A549 (cell line): ENCODE measurements at regions not wholly inside any gene's neighbourhood (a gene's known extent, or its start where the extent isn't known, plus 50 kb on each side); places are given as distances from the start of the nearest gene placed in this dataset.

Source experiments
- CBX8 ChIP-seq: fragments of 200-600 bp; sonication (generic); IDR thresholded peaks from 2 replicates; pipeline ENCODE4 v1.6.1; 2016
- CTCF ChIP-seq: fragments of >200 bp; sonication (Bioruptor Twin); formaldehyde crosslinking; IDR thresholded peaks from 3 replicates; pipeline ENCODE4 v1.5.1; 2016
- EHMT2 ChIP-seq: fragments of 200-600 bp; sonication (generic); IDR thresholded peaks from 2 replicates; pipeline ENCODE4 v1.6.1; 2016; ENCODE audit warnings: antibody characterized with exemption, low read depth, mild to moderate bottlenecking, moderate library complexity
- EP300 ChIP-seq, 2 experiments: fragments of >200 bp; sonication (Bioruptor Twin); formaldehyde crosslinking; IDR thresholded peaks; 2 replicates in 1 of 2; 3 replicates in 1 of 2; pipeline ENCODE4 v1.6.1; 2016 to 2017
- KDM1A ChIP-seq: fragments of 200-600 bp; sonication (generic); IDR thresholded peaks from 2 replicates; pipeline ENCODE4 v1.6.1; 2016; ENCODE audit warnings: low read depth, mild to moderate bottlenecking
- PHF8 ChIP-seq: fragments of 200-600 bp; sonication (generic); IDR thresholded peaks from 2 replicates; pipeline ENCODE4 v1.6.1; 2016; ENCODE audit warnings: low read depth, mild to moderate bottlenecking, antibody characterized with exemption, moderate library complexity, borderline replicate concordance
- POLR2A ChIP-seq: IDR thresholded peaks from 2 replicates; pipeline ENCODE4 v1.6.1; 2012; ENCODE audit warnings: mild to moderate bottlenecking, low read length
- RCOR1 ChIP-seq: fragments of 150-350 bp; IDR thresholded peaks from 2 replicates; pipeline ENCODE4 v1.6.1; 2014; ENCODE audit warnings: antibody characterized with exemption, low read length, low read depth
- RFX5 ChIP-seq: fragments of 450-650 bp; IDR thresholded peaks from 2 replicates; pipeline ENCODE4 v1.7.1; 2014; ENCODE audit warnings: antibody characterized with exemption, mild to moderate bottlenecking, moderate library complexity
- TP53 ChIP-seq: fragments of 250-450 bp; sonication (Bioruptor Pico); IDR thresholded peaks from 2 replicates; pipeline ENCODE4 v1.5.0; 2021; ENCODE audit warnings: mild to moderate bottlenecking, moderate library complexity
- ZFP36 ChIP-seq: fragments of 450-650 bp; IDR thresholded peaks from 2 replicates; pipeline ENCODE4 v1.6.1; 2014; ENCODE audit warnings: borderline replicate concordance; ENCODE audit not compliant: partially characterized antibody
- TF ChIP-seq, protein P1 (sequence below): fragments of 450-650 bp; IDR thresholded peaks from 2 replicates; pipeline ENCODE4 v1.6.1; 2014; ENCODE audit warnings: antibody characterized with exemption

GRCh38 chr10:91137822-91138221 lies 82.6 kb upstream of the PCGF5 start:
- TF ChIP-seq CTCF (no peak), CBX8 (no peak), TP53 (no peak), EHMT2 (no peak), KDM1A (no peak), ZFP36 (no peak), RCOR1 (no peak), PHF8 (no peak), EP300 (IDR thresholded peaks at IDR 0.05) (no peak), POLR2A (no peak), RFX5 (no peak)
- TF ChIP-seq, protein P1, sequence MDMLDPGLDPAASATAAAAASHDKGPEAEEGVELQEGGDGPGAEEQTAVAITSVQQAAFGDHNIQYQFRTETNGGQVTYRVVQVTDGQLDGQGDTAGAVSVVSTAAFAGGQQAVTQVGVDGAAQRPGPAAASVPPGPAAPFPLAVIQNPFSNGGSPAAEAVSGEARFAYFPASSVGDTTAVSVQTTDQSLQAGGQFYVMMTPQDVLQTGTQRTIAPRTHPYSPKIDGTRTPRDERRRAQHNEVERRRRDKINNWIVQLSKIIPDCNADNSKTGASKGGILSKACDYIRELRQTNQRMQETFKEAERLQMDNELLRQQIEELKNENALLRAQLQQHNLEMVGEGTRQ = no peak
